ENCODE measurements at regions not wholly inside any gene's neighbourhood (a gene's known extent, or its start where the extent isn't known, plus 50 kb on each side); places are given as distances from the start of the nearest gene placed in this dataset.
"Not testable (repeated sequence)": the region's sequence is repeated elsewhere in the genome, so short reads cannot be mapped to it uniquely, and the experiment has no call there.

- Histone ChIP-seq H3K9me3 (replicated peaks; ENCODE audit: insufficient read depth, low read length) (no peaks in the 10 kb centered on the region), H3K4me3 (ENCODE audit: low read length) (no peak overlapping the region), H3F3A (ENCODE audit: insufficient read depth, low read length) (no peaks in the 10 kb centered on the region), H3K27ac (ENCODE audit: low read length) (no peak overlapping the region), H3K4me1 (ENCODE audit: low read length) (no peaks in the 10 kb centered on the region), H3K36me3 (replicated peaks; ENCODE audit: insufficient read depth, low read length) (no peaks in the 10 kb centered on the region), H3K9ac (ENCODE audit: low read length) (no peak overlapping the region), H4K20me1 (ENCODE audit: insufficient read depth, low read length) (no peaks in the 10 kb centered on the region), H2AFZ (ENCODE audit: low read length) (no peak overlapping the region), H3K27me3 (replicated peaks; ENCODE audit: insufficient read depth, low read length) (no peaks in the 10 kb centered on the region), H3K4me2 (ENCODE audit: low read depth, low read length) (no peak overlapping the region), H3K79me2 (ENCODE audit: low read length) (no peaks in the 10 kb centered on the region), H3K9me2 (replicated peaks; ENCODE audit: insufficient read depth, low read length) (no peaks in the 10 kb centered on the region)
- DNase-seq, result no peak
- TF ChIP-seq CTCF (IDR thresholded peaks at IDR 0.05; ENCODE audit: low read length) (no peak), EZH2phosphoT487 (IDR thresholded peaks at IDR 0.05; ENCODE audit: low read length) (no peak), EZH2 (optimal IDR thresholded peaks at IDR 0.05; ENCODE audit: low read depth, low read length) (no peak)
Measured at GRCh38 chr4:125789023-125789422, 474.3 kb downstream of the FAT4 start.

GRCh38 chr4:125791896-125792295, 477.1 kb downstream of the FAT4 start:
- H4K20me1 ChIP-seq (ENCODE audit: insufficient read depth, low read length), result no peaks in the 10 kb centered on the region
- no peak for DNase-seq
- H3K9me3 ChIP-seq (replicated peaks; ENCODE audit: insufficient read depth, low read length), result no peaks in the 10 kb centered on the region
- no peak for TF ChIP-seq EZH2phosphoT487 (IDR thresholded peaks at IDR 0.05; ENCODE audit: low read length)
- H3K4me3 ChIP-seq (ENCODE audit: low read length), result no peak overlapping the region
- H3F3A ChIP-seq (ENCODE audit: insufficient read depth, low read length), result no peaks in the 10 kb centered on the region
- no peak overlapping the region for H3K4me2 ChIP-seq (ENCODE audit: low read depth, low read length)
- H3K79me2 ChIP-seq (ENCODE audit: low read length), result no peaks in the 10 kb centered on the region
- no peak overlapping the region for H2AFZ ChIP-seq (ENCODE audit: low read length)
- no peaks in the 10 kb centered on the region for H3K36me3 ChIP-seq (replicated peaks; ENCODE audit: insufficient read depth, low read length)
- no peaks in the 10 kb centered on the region for H3K9me2 ChIP-seq (replicated peaks; ENCODE audit: insufficient read depth, low read length)
- no peaks in the 10 kb centered on the region for H3K27me3 ChIP-seq (replicated peaks; ENCODE audit: insufficient read depth, low read length)
- H3K4me1 ChIP-seq (ENCODE audit: low read length), result no peaks in the 10 kb centered on the region
- no peak overlapping the region for H3K27ac ChIP-seq (ENCODE audit: low read length)
- no peak overlapping the region for H3K9ac ChIP-seq (ENCODE audit: low read length)

- TF ChIP-seq EZH2 (optimal IDR thresholded peaks at IDR 0.05; ENCODE audit: low read depth, low read length) (no peak), EZH2phosphoT487 (IDR thresholded peaks at IDR 0.05; ENCODE audit: low read length) (no peak), CTCF (IDR thresholded peaks at IDR 0.05; ENCODE audit: low read length) (no peak)
- no peaks in the 10 kb centered on the region for H3K79me2 ChIP-seq (ENCODE audit: low read length)
Measured at GRCh38 chr4:125794989-125795388, 480.2 kb downstream of the FAT4 start.

GRCh38 chr4:125796138-125796537, 481.4 kb downstream of the FAT4 start:
- no peaks in the 10 kb centered on the region for H3K9me3 ChIP-seq (replicated peaks; ENCODE audit: insufficient read depth, low read length)
- H3K9me2 ChIP-seq (replicated peaks; ENCODE audit: insufficient read depth, low read length), result no peaks in the 10 kb centered on the region
- no peak overlapping the region for H3K9ac ChIP-seq (ENCODE audit: low read length)
- no peaks in the 10 kb centered on the region for H3K27me3 ChIP-seq (replicated peaks; ENCODE audit: insufficient read depth, low read length)
- no peaks in the 10 kb centered on the region for H4K20me1 ChIP-seq (ENCODE audit: insufficient read depth, low read length)
- H2AFZ ChIP-seq (ENCODE audit: low read length), result no peak overlapping the region
- H3F3A ChIP-seq (ENCODE audit: insufficient read depth, low read length), result no peaks in the 10 kb centered on the region
- no peak overlapping the region for H3K27ac ChIP-seq (ENCODE audit: low read length)
- no peaks in the 10 kb centered on the region for H3K79me2 ChIP-seq (ENCODE audit: low read length)
- no peak overlapping the region for H3K4me3 ChIP-seq (ENCODE audit: low read length)
- TF ChIP-seq EZH2 (optimal IDR thresholded peaks at IDR 0.05; ENCODE audit: low read depth, low read length), result no peak
- no peak for TF ChIP-seq CTCF (IDR thresholded peaks at IDR 0.05; ENCODE audit: low read length)
- no peak for TF ChIP-seq EZH2phosphoT487 (IDR thresholded peaks at IDR 0.05; ENCODE audit: low read length)
- H3K4me2 ChIP-seq (ENCODE audit: low read depth, low read length), result no peak overlapping the region
- no peaks in the 10 kb centered on the region for H3K4me1 ChIP-seq (ENCODE audit: low read length)
- DNase-seq, result no peak
- H3K36me3 ChIP-seq (replicated peaks; ENCODE audit: insufficient read depth, low read length), result no peaks in the 10 kb centered on the region

More at GRCh38 chr4:125794989-125795388, 480.2 kb downstream of the FAT4 start:
- Histone ChIP-seq H3K36me3 (replicated peaks; ENCODE audit: insufficient read depth, low read length) (no peaks in the 10 kb centered on the region), H3K9me3 (replicated peaks; ENCODE audit: insufficient read depth, low read length) (no peaks in the 10 kb centered on the region), H3K4me3 (ENCODE audit: low read length) (no peak overlapping the region), H3F3A (ENCODE audit: insufficient read depth, low read length) (no peaks in the 10 kb centered on the region), H3K27me3 (replicated peaks; ENCODE audit: insufficient read depth, low read length) (no peaks in the 10 kb centered on the region), H3K9me2 (replicated peaks; ENCODE audit: insufficient read depth, low read length) (no peaks in the 10 kb centered on the region), H3K9ac (ENCODE audit: low read length) (no peak overlapping the region), H4K20me1 (ENCODE audit: insufficient read depth, low read length) (no peaks in the 10 kb centered on the region), H2AFZ (ENCODE audit: low read length) (no peak overlapping the region), H3K27ac (ENCODE audit: low read length) (no peak overlapping the region), H3K4me1 (ENCODE audit: low read length) (no peaks in the 10 kb centered on the region), H3K4me2 (ENCODE audit: low read depth, low read length) (no peak overlapping the region)
- DNase-seq, result no peak

- H2AFZ ChIP-seq (ENCODE audit: low read length); H3K79me2 ChIP-seq (ENCODE audit: low read length); H3F3A ChIP-seq (ENCODE audit: insufficient read depth, low read length); H3K9me3 ChIP-seq (replicated peaks; ENCODE audit: insufficient read depth, low read length); DNase-seq; H3K9ac ChIP-seq (ENCODE audit: low read length); H3K4me3 ChIP-seq (ENCODE audit: low read length); H3K36me3 ChIP-seq (replicated peaks; ENCODE audit: insufficient read depth, low read length); H4K20me1 ChIP-seq (ENCODE audit: insufficient read depth, low read length); H3K27me3 ChIP-seq (replicated peaks; ENCODE audit: insufficient read depth, low read length); H3K9me2 ChIP-seq (replicated peaks; ENCODE audit: insufficient read depth, low read length); H3K4me1 ChIP-seq (ENCODE audit: low read length); H3K4me2 ChIP-seq (ENCODE audit: low read depth, low read length); H3K27ac ChIP-seq (ENCODE audit: low read length): not testable (repeated sequence)
Measured at GRCh38 chr4:125797621-125798020, 482.9 kb downstream of the FAT4 start.
